ENCODE measurements at regions not wholly inside any gene's neighbourhood (a gene's known extent, or its start where the extent isn't known, plus 50 kb on each side); places are given as distances from the start of the nearest gene placed in this dataset.

DNA sequence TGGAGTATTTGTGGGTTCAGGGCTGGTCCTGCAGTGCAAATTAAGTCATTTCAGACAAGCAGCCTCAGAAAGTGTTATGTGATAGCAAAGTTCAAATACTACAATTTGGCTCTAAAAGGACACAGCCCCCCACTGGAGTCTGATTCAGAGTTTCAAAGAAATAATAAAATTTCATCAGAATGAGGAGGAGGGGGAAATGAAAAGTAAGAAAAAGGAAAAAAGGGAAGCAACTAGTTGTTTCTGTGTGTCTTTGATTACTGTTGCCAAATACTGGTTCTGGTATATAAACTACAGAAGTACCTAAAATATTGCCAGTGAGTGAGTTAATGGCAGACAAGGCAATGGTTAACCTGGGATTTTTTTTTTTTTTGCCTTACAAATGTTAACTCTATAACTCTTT lies 773.9 kb downstream of the BCL11A start:
- no peak for DNase-seq (ENCODE audit: extremely low spot score)
- POLR2A ChIA-PET, result no interaction called here
- TF ChIP-seq FOXK2 (IDR thresholded peaks at IDR 0.05) (no peak), ZNF384 (IDR thresholded peaks at IDR 0.05) (no peak), TARDBP (IDR thresholded peaks at IDR 0.05) (no peak), FOXM1 (IDR thresholded peaks at IDR 0.05; ENCODE audit: borderline replicate concordance) (no peak), SP1 (IDR thresholded peaks at IDR 0.05) (no peak), LEF1 (IDR thresholded peaks at IDR 0.05; ENCODE audit: borderline replicate concordance) (no peak), SUZ12 (IDR thresholded peaks at IDR 0.05) (no peak), NFRKB (IDR thresholded peaks at IDR 0.05) (no peak), FOXA1 (IDR thresholded peaks at IDR 0.05) (no peak), HDGF (IDR thresholded peaks at IDR 0.05; ENCODE audit: borderline replicate concordance) (no peak), ELF4 (IDR thresholded peaks at IDR 0.05) (no peak), ARNT (IDR thresholded peaks at IDR 0.05) (no peak), CTBP1 (IDR thresholded peaks at IDR 0.05; ENCODE audit: borderline replicate concordance) (no peak), PKNOX1 (IDR thresholded peaks at IDR 0.05) (no peak), BHLHE40 (IDR thresholded peaks at IDR 0.05; ENCODE audit: borderline replicate concordance) (no peak)
- CTCF ChIA-PET, result no interaction called here

GRCh38 chr2:59777120-59777519 lies 776.3 kb downstream of the BCL11A start:
- ChIA-PET CTCF (no interaction called here), POLR2A (no interaction called here)
- TF ChIP-seq ARNT (IDR thresholded peaks at IDR 0.05) (no peak), SUZ12 (IDR thresholded peaks at IDR 0.05) (no peak), TARDBP (IDR thresholded peaks at IDR 0.05) (no peak), CTBP1 (IDR thresholded peaks at IDR 0.05; ENCODE audit: borderline replicate concordance) (no peak), SP1 (IDR thresholded peaks at IDR 0.05) (no peak), FOXA1 (IDR thresholded peaks at IDR 0.05) (no peak), PKNOX1 (IDR thresholded peaks at IDR 0.05) (no peak), FOXK2 (IDR thresholded peaks at IDR 0.05) (no peak), NFRKB (IDR thresholded peaks at IDR 0.05) (no peak), HDGF (IDR thresholded peaks at IDR 0.05; ENCODE audit: borderline replicate concordance) (no peak), BHLHE40 (IDR thresholded peaks at IDR 0.05; ENCODE audit: borderline replicate concordance) (no peak), ELF4 (IDR thresholded peaks at IDR 0.05) (no peak), L3MBTL2 (conservative IDR thresholded peaks at IDR 0.05) (no peak), ZNF384 (IDR thresholded peaks at IDR 0.05) (no peak), LEF1 (IDR thresholded peaks at IDR 0.05; ENCODE audit: borderline replicate concordance) (no peak), FOXM1 (IDR thresholded peaks at IDR 0.05; ENCODE audit: borderline replicate concordance) (no peak)
- no peak for DNase-seq (ENCODE audit: extremely low spot score)

DNA sequence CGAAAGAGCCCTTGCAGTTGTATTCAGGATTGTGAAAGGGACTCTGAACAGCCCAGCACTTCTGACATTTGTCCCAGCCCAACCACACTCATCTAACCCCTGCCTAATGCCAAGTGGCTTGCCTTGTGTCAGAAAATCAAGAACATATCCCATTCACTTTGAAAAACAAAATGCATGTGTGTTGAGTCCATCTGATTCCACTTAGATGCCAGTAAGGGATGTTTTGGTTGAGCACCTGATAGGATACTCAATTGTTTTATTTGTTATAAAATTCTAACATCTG lies 776.8 kb downstream of the BCL11A start:
- ChIA-PET CTCF (no interaction called here), POLR2A (no interaction called here)
- no peak for DNase-seq (ENCODE audit: extremely low spot score)
- no peak for TF ChIP-seq CTBP1 (IDR thresholded peaks at IDR 0.05; ENCODE audit: borderline replicate concordance)

- ChIA-PET CTCF (no interaction called here), POLR2A (no interaction called here)
- TF ChIP-seq L3MBTL2 (conservative IDR thresholded peaks at IDR 0.05), result no peak
- no peak for TF ChIP-seq TARDBP (IDR thresholded peaks at IDR 0.05)
- no peak for TF ChIP-seq NFRKB (IDR thresholded peaks at IDR 0.05)
- no peak for TF ChIP-seq SUZ12 (IDR thresholded peaks at IDR 0.05)
- no peak for TF ChIP-seq FOXA1 (IDR thresholded peaks at IDR 0.05)
- no peak for TF ChIP-seq HDGF (IDR thresholded peaks at IDR 0.05; ENCODE audit: borderline replicate concordance)
- no peak for TF ChIP-seq FOXK2 (IDR thresholded peaks at IDR 0.05)
- no peak for TF ChIP-seq ARNT (IDR thresholded peaks at IDR 0.05)
- no peak for TF ChIP-seq FOXM1 (IDR thresholded peaks at IDR 0.05; ENCODE audit: borderline replicate concordance)
- no peak for TF ChIP-seq PKNOX1 (IDR thresholded peaks at IDR 0.05)
- no peak for TF ChIP-seq ZNF384 (IDR thresholded peaks at IDR 0.05)
- TF ChIP-seq LEF1 (IDR thresholded peaks at IDR 0.05; ENCODE audit: borderline replicate concordance), result no peak
- TF ChIP-seq ELF4 (IDR thresholded peaks at IDR 0.05), result no peak
- no peak for TF ChIP-seq BHLHE40 (IDR thresholded peaks at IDR 0.05; ENCODE audit: borderline replicate concordance)
- no peak for TF ChIP-seq SP1 (IDR thresholded peaks at IDR 0.05)
- no peak for TF ChIP-seq CTBP1 (IDR thresholded peaks at IDR 0.05; ENCODE audit: borderline replicate concordance)
- no peak for DNase-seq (ENCODE audit: extremely low spot score)
Observed at GRCh38 chr2:59774821-59775433, 778.5 kb downstream of the BCL11A start.

GRCh38 chr2:59770651-59771050 lies 782.8 kb downstream of the BCL11A start:
- CTCF ChIA-PET, result no interaction called here
- no peak for DNase-seq (ENCODE audit: extremely low spot score)
- TF ChIP-seq L3MBTL2 (conservative IDR thresholded peaks at IDR 0.05) (no peak), ELF4 (IDR thresholded peaks at IDR 0.05) (no peak), HDGF (IDR thresholded peaks at IDR 0.05; ENCODE audit: borderline replicate concordance) (no peak), FOXK2 (IDR thresholded peaks at IDR 0.05) (no peak), LEF1 (IDR thresholded peaks at IDR 0.05; ENCODE audit: borderline replicate concordance) (no peak), BHLHE40 (IDR thresholded peaks at IDR 0.05; ENCODE audit: borderline replicate concordance) (no peak), PKNOX1 (IDR thresholded peaks at IDR 0.05) (no peak), ZNF384 (IDR thresholded peaks at IDR 0.05) (no peak)
- POLR2A ChIA-PET, result no interaction called here

DNA sequence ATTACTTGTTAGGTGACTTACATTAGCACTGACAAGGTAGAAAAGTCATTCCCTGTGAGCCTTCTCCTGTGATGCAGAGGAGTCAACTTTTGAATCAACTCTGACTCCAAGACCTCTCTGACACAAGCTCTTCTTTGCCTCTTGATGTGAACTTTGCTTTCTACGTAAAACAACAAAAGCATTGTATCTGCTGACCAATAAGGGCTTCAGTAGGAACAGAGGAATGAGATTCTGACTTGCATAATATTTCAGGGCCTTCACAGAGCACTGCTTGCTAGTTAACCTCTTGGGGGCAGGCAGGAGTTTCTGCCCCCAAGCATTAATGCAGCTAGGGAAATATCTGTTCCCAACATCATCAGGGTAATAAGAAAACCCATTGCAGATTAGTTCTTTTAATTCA lies 791.5 kb downstream of the BCL11A start:
- no peak for TF ChIP-seq FOXM1 (IDR thresholded peaks at IDR 0.05; ENCODE audit: borderline replicate concordance)
- no peak for TF ChIP-seq ZNF384 (IDR thresholded peaks at IDR 0.05)
- no peak for TF ChIP-seq ARNT (IDR thresholded peaks at IDR 0.05)
- TF ChIP-seq PKNOX1 (IDR thresholded peaks at IDR 0.05), result no peak
- no peak for TF ChIP-seq CTBP1 (IDR thresholded peaks at IDR 0.05; ENCODE audit: borderline replicate concordance)
- no peak for TF ChIP-seq FOXK2 (IDR thresholded peaks at IDR 0.05)
- TF ChIP-seq SP1 (IDR thresholded peaks at IDR 0.05), result no peak
- TF ChIP-seq FOXA1 (IDR thresholded peaks at IDR 0.05), result no peak
- no peak for TF ChIP-seq TARDBP (IDR thresholded peaks at IDR 0.05)
- no peak for TF ChIP-seq ELF4 (IDR thresholded peaks at IDR 0.05)
- no peak for TF ChIP-seq L3MBTL2 (conservative IDR thresholded peaks at IDR 0.05)
- TF ChIP-seq SUZ12 (IDR thresholded peaks at IDR 0.05), result no peak
- TF ChIP-seq LEF1 (IDR thresholded peaks at IDR 0.05; ENCODE audit: borderline replicate concordance), result no peak
- TF ChIP-seq NFRKB (IDR thresholded peaks at IDR 0.05), result no peak
- TF ChIP-seq HDGF (IDR thresholded peaks at IDR 0.05; ENCODE audit: borderline replicate concordance), result no peak
- TF ChIP-seq BHLHE40 (IDR thresholded peaks at IDR 0.05; ENCODE audit: borderline replicate concordance), result no peak
- ChIA-PET POLR2A (no interaction called here), CTCF (no interaction called here)
- DNase-seq (ENCODE audit: extremely low spot score), result no peak

All from HEK293T (cell line).